ENCODE measurements at regions not wholly inside any gene's neighbourhood (a gene's known extent, or its start where the extent isn't known, plus 50 kb on each side); places are given as distances from the start of the nearest gene placed in this dataset.
"Not testable (repeated sequence)": the region's sequence is repeated elsewhere in the genome, so short reads cannot be mapped to it uniquely, and the experiment has no call there.

DNA sequence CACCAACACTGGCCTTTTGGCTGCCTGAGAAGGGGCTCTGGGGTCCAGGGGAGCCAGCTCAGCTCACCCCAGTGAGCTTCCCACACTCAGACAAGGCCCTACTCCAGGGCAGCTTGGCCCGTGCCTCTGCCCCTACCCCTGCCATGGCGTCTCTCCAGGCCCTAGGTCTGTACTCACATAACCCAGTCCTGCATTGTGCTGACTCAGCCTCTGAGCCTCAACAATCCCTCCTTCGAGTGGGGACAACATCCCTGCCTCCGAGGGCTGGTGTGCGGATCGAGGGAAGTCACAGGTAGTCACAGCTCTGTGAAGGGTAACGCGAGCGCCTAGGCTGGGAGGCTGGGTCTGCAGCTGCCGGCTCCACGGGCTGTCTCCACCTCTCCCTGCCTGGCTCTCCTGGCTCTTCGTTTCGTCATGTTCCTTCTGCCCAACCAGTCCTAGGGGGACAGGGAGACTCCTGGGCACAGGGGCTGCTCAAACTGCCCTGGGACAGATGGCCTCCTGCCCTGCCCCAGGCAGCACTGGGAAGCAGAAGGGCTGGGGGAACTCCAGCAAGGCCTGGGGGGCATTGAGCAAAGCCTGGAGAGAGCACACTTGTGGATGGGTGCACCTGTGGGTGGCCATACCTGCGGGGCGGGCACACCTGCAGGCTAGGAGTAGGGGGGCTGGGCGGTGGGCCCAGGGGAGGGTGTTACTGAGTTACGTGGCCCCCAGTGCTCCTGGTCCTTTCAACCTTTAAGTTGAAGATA, 74.6 kb downstream of the RRM2 start:
- no peaks in the 10 kb centered on the region for H3K9me3 ChIP-seq (ENCODE audit: low read depth)
- H3K4me3 ChIP-seq: no peak overlapping the region
- no peaks in the 10 kb centered on the region for H3K36me3 ChIP-seq (replicated peaks; ENCODE audit: insufficient read depth, low read depth)
- H3K4me1 ChIP-seq (ENCODE audit: insufficient read depth): no peaks in the 10 kb centered on the region
- no peak for DNase-seq (ENCODE audit: low spot score)
- H3K79me2 ChIP-seq: no peaks in the 10 kb centered on the region
- H2AFZ ChIP-seq: no peak overlapping the region
- no peak overlapping the region for H3K27ac ChIP-seq
- no peak overlapping the region for H3K4me2 ChIP-seq
- no peaks in the 10 kb centered on the region for H4K20me1 ChIP-seq (ENCODE audit: insufficient read depth, poor library complexity, severe bottlenecking)
- no peaks in the 10 kb centered on the region for H3K27me3 ChIP-seq
- TF ChIP-seq, protein P1, sequence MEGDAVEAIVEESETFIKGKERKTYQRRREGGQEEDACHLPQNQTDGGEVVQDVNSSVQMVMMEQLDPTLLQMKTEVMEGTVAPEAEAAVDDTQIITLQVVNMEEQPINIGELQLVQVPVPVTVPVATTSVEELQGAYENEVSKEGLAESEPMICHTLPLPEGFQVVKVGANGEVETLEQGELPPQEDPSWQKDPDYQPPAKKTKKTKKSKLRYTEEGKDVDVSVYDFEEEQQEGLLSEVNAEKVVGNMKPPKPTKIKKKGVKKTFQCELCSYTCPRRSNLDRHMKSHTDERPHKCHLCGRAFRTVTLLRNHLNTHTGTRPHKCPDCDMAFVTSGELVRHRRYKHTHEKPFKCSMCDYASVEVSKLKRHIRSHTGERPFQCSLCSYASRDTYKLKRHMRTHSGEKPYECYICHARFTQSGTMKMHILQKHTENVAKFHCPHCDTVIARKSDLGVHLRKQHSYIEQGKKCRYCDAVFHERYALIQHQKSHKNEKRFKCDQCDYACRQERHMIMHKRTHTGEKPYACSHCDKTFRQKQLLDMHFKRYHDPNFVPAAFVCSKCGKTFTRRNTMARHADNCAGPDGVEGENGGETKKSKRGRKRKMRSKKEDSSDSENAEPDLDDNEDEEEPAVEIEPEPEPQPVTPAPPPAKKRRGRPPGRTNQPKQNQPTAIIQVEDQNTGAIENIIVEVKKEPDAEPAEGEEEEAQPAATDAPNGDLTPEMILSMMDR (IDR thresholded peaks at IDR 0.05; ENCODE audit: poor library complexity): no peak
- no peak for TF ChIP-seq EZH2 (IDR thresholded peaks at IDR 0.05; ENCODE audit: borderline replicate concordance)
- TF ChIP-seq EZH2phosphoT487 (IDR thresholded peaks at IDR 0.05; ENCODE audit: low read depth, severe bottlenecking, unreplicated experiment): no peak
- no peaks in the 10 kb centered on the region for H3K9me2 ChIP-seq (replicated peaks; ENCODE audit: insufficient read depth)
- WGBS (ENCODE audit: low lambda C conversion rate, missing lambda C conversion rate): 92% methylated on average over 17 of the region's 17 CpGs

GRCh38 chr2:10197697-10198076, 75.1 kb downstream of the RRM2 start:
- TF ChIP-seq EZH2 (IDR thresholded peaks at IDR 0.05; ENCODE audit: borderline replicate concordance) (no peak), EZH2phosphoT487 (IDR thresholded peaks at IDR 0.05; ENCODE audit: low read depth, severe bottlenecking, unreplicated experiment) (no peak)
- TF ChIP-seq, protein P1 (IDR thresholded peaks at IDR 0.05; ENCODE audit: poor library complexity): no peak
- no peaks in the 10 kb centered on the region for H4K20me1 ChIP-seq (ENCODE audit: insufficient read depth, poor library complexity, severe bottlenecking)
- H3K9me2 ChIP-seq (replicated peaks; ENCODE audit: insufficient read depth): no peaks in the 10 kb centered on the region
- H3K27me3 ChIP-seq: no peaks in the 10 kb centered on the region
- H3K4me2 ChIP-seq: no peak overlapping the region
- H2AFZ ChIP-seq: no peak overlapping the region
- H3K36me3 ChIP-seq (replicated peaks; ENCODE audit: insufficient read depth, low read depth): no peaks in the 10 kb centered on the region
- no peaks in the 10 kb centered on the region for H3K4me1 ChIP-seq (ENCODE audit: insufficient read depth)
- H3K79me2 ChIP-seq: no peaks in the 10 kb centered on the region
- WGBS (ENCODE audit: low lambda C conversion rate, missing lambda C conversion rate): 97% methylated on average over 5 of the region's 5 CpGs
- no peak overlapping the region for H3K4me3 ChIP-seq
- no peak for DNase-seq (ENCODE audit: low spot score)
- H3K27ac ChIP-seq: no peak overlapping the region
- H3K9me3 ChIP-seq (ENCODE audit: low read depth): no peaks in the 10 kb centered on the region

DNA sequence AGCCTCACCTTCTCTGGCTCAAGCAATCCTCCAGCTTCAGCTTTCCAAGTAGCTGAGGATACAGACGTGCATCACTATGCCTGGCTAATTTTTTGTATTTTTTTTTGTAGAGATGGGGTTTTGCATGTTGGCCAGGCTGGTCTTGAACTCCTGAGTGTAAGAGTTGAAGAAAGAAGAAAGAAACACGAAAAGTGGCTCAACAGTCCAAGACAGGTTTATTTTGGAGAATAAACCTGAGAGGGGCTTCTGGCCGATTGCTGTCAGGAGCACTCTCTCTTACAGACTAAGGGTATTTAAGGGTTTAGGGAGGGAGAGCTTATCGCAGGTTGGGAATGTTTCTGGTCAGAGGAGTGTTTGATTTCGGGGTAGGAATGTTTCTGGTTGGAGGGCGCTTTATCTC, 75.9 kb downstream of the RRM2 start:
- not testable (repeated sequence) for DNase-seq (ENCODE audit: low spot score); H3K79me2 ChIP-seq; H3K36me3 ChIP-seq (replicated peaks; ENCODE audit: insufficient read depth, low read depth); H3K9me2 ChIP-seq (replicated peaks; ENCODE audit: insufficient read depth); H2AFZ ChIP-seq; H3K27ac ChIP-seq; H3K4me3 ChIP-seq; H3K27me3 ChIP-seq; H3K9me3 ChIP-seq (ENCODE audit: low read depth); H3K4me2 ChIP-seq; H3K4me1 ChIP-seq (ENCODE audit: insufficient read depth); H4K20me1 ChIP-seq (ENCODE audit: insufficient read depth, poor library complexity, severe bottlenecking)
- 75% methylated on average over 6 of the region's 6 CpGs for WGBS (ENCODE audit: low lambda C conversion rate, missing lambda C conversion rate)

DNA sequence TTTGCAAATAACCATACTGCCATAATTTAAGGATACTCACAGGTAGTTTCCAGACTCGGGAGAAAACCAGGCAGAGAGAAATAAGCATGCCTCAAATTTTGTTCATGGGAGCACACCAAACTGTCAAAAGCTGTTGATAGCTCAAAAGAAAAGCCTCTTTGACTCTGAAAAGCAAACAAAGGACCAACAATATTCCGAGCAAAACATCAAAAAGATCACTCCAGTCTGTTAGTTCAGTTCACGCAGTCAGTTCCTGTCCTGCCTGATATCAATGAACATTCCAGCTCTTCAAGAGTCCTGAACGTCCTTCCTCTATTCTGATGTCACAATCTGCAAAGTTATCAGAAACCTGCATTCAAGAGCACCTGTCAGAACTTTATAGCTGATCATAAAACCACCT, 78.7 kb downstream of the RRM2 start:
- Histone ChIP-seq H3K4me2 (no peak overlapping the region), H3K9me2 (replicated peaks; ENCODE audit: insufficient read depth) (no peaks in the 10 kb centered on the region), H3K9me3 (ENCODE audit: low read depth) (no peaks in the 10 kb centered on the region), H3K4me3 (no peak overlapping the region), H3K27ac (no peak overlapping the region), H2AFZ (no peak overlapping the region), H4K20me1 (ENCODE audit: insufficient read depth, poor library complexity, severe bottlenecking) (no peaks in the 10 kb centered on the region), H3K79me2 (no peaks in the 10 kb centered on the region), H3K4me1 (ENCODE audit: insufficient read depth) (no peaks in the 10 kb centered on the region), H3K36me3 (replicated peaks; ENCODE audit: insufficient read depth, low read depth) (no peaks in the 10 kb centered on the region), H3K27me3 (no peaks in the 10 kb centered on the region)
- TF ChIP-seq EZH2 (IDR thresholded peaks at IDR 0.05; ENCODE audit: borderline replicate concordance) (no peak), EZH2phosphoT487 (IDR thresholded peaks at IDR 0.05; ENCODE audit: low read depth, severe bottlenecking, unreplicated experiment) (no peak)
- DNase-seq (ENCODE audit: low spot score): no peak
- 68% methylated on average over 4 of the region's 4 CpGs for WGBS (ENCODE audit: low lambda C conversion rate, missing lambda C conversion rate)

Data from hepatocyte (in vitro differentiated cells).